ENCODE measurements at regions not wholly inside any gene's neighbourhood (a gene's known extent, or its start where the extent isn't known, plus 50 kb on each side); places are given as distances from the start of the nearest gene placed in this dataset.

GRCh38 chr18:75656035-75656434 lies 228.5 kb upstream of the SMIM21 start:
- TF ChIP-seq POLR2A (IDR thresholded peaks at IDR 0.05; ENCODE audit: low read depth) (no peak), CTCF (IDR thresholded peaks at IDR 0.05) (no peak), POLR2AphosphoS5 (IDR thresholded peaks at IDR 0.05) (no peak), EP300 (IDR thresholded peaks at IDR 0.05) (no peak)
